GM19035 (cell line): ENCODE measurements at regions not wholly inside any gene's neighbourhood (a gene's known extent, or its start where the extent isn't known, plus 50 kb on each side); places are given as distances from the start of the nearest gene placed in this dataset.
"Not testable (repeated sequence)": the region's sequence is repeated elsewhere in the genome, so short reads cannot be mapped to it uniquely, and the experiment has no call there.

Experiments
- ATAC-seq: cut with Tn5 transposase; IDR thresholded peaks from one replicate; pipeline ENCODE4 v1.9.1; 2021; ENCODE audit not compliant: unreplicated experiment

GRCh38 chr6:21741221-21742109 is 147.9 kb downstream of the SOX4 start:
- ATAC-seq: no peak

GRCh38 chr6:21742238-21742660 is 148.7 kb downstream of the SOX4 start:
- no peak for ATAC-seq

- ATAC-seq: no peak
Measured at GRCh38 chr6:21744331-21744730, 150.8 kb downstream of the SOX4 start.

GRCh38 chr6:21745543-21746337 is 152.2 kb downstream of the SOX4 start:
- no peak for ATAC-seq

GRCh38 chr6:21747441-21747840 is 153.9 kb downstream of the SOX4 start:
- ATAC-seq: no peak

GRCh38 chr6:21748343-21749056 is 154.9 kb downstream of the SOX4 start:
- no peak for ATAC-seq

GRCh38 chr6:21749754-21750153 is 156.2 kb downstream of the SOX4 start:
- ATAC-seq: no peak

- ATAC-seq: no peak
Measured at GRCh38 chr6:21750575-21750974, 157.0 kb downstream of the SOX4 start.

- no peak for ATAC-seq
Measured at GRCh38 chr6:21751608-21752007, 158.1 kb downstream of the SOX4 start.

- no peak for ATAC-seq
Measured at GRCh38 chr6:21752054-21752811, 158.7 kb downstream of the SOX4 start.

GRCh38 chr6:21753241-21754108 is 159.9 kb downstream of the SOX4 start:
- ATAC-seq: no peak

- ATAC-seq: no peak
Measured at GRCh38 chr6:21754891-21755290, 161.3 kb downstream of the SOX4 start.

GRCh38 chr6:21756487-21756886 is 162.9 kb downstream of the SOX4 start:
- ATAC-seq: no peak

GRCh38 chr6:21757392-21757791 is 163.8 kb downstream of the SOX4 start:
- ATAC-seq: not testable (repeated sequence)

GRCh38 chr6:21759721-21760120 is 166.2 kb downstream of the SOX4 start:
- ATAC-seq: no peak

GRCh38 chr6:21761053-21761730 is 167.6 kb downstream of the SOX4 start:
- not testable (repeated sequence) for ATAC-seq

GRCh38 chr6:21764989-21765388 is 171.4 kb downstream of the SOX4 start:
- no peak for ATAC-seq

- ATAC-seq: no peak
Measured at GRCh38 chr6:21767891-21768648, 174.5 kb downstream of the SOX4 start.
